Breast epithelium (tissue), 4 donors: ENCODE measurements at regions not wholly inside any gene's neighbourhood (a gene's known extent, or its start where the extent isn't known, plus 50 kb on each side); places are given as distances from the start of the nearest gene placed in this dataset.
A peak's percentile ranks its signal among the peaks of the same experiment; 100 is the strongest.

ENCODE experiments used
- DNase-seq, 2 donors: peaks; one replicate each; pipeline ENCODE4 v3.0.0-alpha.2; 2019; ENCODE audit warnings: low spot score in 2 of 2
- H3K27ac ChIP-seq, 2 donors: fragments of 200-600 bp; sonication (generic) in 1 of 2; one replicate each; pipeline ENCODE4 v1.5.1; 2016 to 2019; ENCODE audit warnings: mild to moderate bottlenecking in 1 of 2
- H3K27me3 ChIP-seq, 2 donors: fragments of 200-600 bp; sonication (generic) in 1 of 2; one replicate each; pipeline versions ENCODE4 v1.5.1 to v1.6.0; 2017 to 2019; ENCODE audit warnings: control low read depth in 1 of 2, mild to moderate bottlenecking in 1 of 2
- H3K36me3 ChIP-seq: fragments of 200-600 bp; one replicate; pipeline ENCODE4 v1.5.1; 2019
- H3K4me1 ChIP-seq, 2 donors: fragments of 200-600 bp; sonication (generic); one replicate each; pipeline ENCODE4 v1.5.1; 2016 to 2019; ENCODE audit warnings: control low read depth in 1 of 2
- H3K4me3 ChIP-seq, 3 donors: fragments of 200-600 bp; sonication (generic); 1 replicate in 2 of 3; 2 replicates in 1 of 3; pipeline ENCODE4 v1.5.1; 2016 to 2019; ENCODE audit warnings: mild to moderate bottlenecking in 3 of 3, moderate library complexity in 2 of 3
- H3K9me3 ChIP-seq, 2 donors: fragments of 200-600 bp; sonication (generic) in 1 of 2; one replicate each; pipeline ENCODE4 v1.5.1; 2016 to 2019; ENCODE audit warnings: control low read depth in 1 of 2
- POLR2A ChIP-seq: fragments of 450-650 bp; IDR thresholded peaks from one replicate; pipeline ENCODE4 v1.6.1; 2016; ENCODE audit warnings: antibody characterized with exemption, mild to moderate bottlenecking, moderate library complexity
- POLR2AphosphoS5 ChIP-seq, 3 donors: sonication (generic); formaldehyde crosslinking; IDR thresholded peaks; one replicate each; pipeline ENCODE4 v1.6.1; 2017; ENCODE audit warnings: antibody characterized with exemption in 3 of 3
- intact Hi-C: fragments of 100-400 bp; cut with DNase I; formaldehyde crosslinking; loops from one replicate; pipeline ENCODE4 v1.15.1; 2023; ENCODE audit warnings: low total_unique reads
- TF ChIP-seq, protein P1 (sequence below), 3 donors: fragments of 450-650 bp; IDR thresholded peaks; one replicate each; pipeline ENCODE4 v1.5.1; 2016 to 2017; ENCODE audit warnings: antibody characterized with exemption in 3 of 3, mild to moderate bottlenecking in 3 of 3, moderate library complexity in 3 of 3

DNA sequence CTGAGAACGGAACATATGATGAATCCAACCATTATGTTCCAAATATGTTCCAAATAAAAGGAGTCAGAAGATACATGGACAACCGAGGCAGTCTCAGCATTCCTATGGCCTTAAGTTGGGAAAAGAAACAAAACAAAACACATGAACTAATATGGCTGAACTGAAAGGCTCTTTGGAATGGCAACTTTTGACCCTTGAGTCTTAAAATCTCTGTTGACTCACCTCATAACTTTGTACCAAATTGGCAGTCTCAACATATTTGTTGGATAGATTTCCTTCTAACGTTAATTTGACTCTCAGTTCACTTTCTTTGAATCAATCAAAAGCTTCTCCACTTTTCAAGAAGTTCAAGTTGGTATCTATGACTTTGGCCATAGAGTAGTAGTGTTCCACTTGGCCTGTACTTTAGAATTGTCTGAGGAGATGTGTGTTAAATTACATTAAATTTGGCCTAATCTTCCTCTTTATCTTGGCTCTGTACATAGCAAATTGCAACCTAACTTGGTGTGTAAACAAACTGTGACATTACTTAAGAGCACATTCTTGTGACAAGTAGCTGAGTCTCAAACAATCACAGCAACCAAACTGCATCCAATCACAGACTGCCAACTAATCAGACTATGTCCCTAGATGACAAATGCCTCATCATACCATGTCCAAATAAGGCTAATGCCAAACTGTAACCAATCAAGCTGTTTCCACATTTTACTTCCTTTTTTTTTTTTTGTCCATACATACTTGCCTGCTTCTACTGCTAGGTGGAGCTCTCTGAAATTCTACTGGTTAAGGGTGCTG lies 208.8 kb downstream of the BMP2 start:
- Histone ChIP-seq H3K4me3 (no peak overlapping the region), H3K4me1 (no peaks in the 10 kb centered on the region), H3K9me3 (no peaks in the 10 kb centered on the region), H3K27me3 (no peaks in the 10 kb centered on the region), H3K36me3 (no peaks in the 10 kb centered on the region), H3K27ac (peak overlapping the region in 1 of 2 donors; percentile 27)
- intact Hi-C loops = no loop called here
- TF ChIP-seq, protein P1, sequence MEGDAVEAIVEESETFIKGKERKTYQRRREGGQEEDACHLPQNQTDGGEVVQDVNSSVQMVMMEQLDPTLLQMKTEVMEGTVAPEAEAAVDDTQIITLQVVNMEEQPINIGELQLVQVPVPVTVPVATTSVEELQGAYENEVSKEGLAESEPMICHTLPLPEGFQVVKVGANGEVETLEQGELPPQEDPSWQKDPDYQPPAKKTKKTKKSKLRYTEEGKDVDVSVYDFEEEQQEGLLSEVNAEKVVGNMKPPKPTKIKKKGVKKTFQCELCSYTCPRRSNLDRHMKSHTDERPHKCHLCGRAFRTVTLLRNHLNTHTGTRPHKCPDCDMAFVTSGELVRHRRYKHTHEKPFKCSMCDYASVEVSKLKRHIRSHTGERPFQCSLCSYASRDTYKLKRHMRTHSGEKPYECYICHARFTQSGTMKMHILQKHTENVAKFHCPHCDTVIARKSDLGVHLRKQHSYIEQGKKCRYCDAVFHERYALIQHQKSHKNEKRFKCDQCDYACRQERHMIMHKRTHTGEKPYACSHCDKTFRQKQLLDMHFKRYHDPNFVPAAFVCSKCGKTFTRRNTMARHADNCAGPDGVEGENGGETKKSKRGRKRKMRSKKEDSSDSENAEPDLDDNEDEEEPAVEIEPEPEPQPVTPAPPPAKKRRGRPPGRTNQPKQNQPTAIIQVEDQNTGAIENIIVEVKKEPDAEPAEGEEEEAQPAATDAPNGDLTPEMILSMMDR (IDR thresholded peaks at IDR 0.05) = no peak
- TF ChIP-seq POLR2A = no peak
- no peak for TF ChIP-seq POLR2AphosphoS5 (IDR thresholded peaks at IDR 0.05)
- DNase-seq = no peak

DNA sequence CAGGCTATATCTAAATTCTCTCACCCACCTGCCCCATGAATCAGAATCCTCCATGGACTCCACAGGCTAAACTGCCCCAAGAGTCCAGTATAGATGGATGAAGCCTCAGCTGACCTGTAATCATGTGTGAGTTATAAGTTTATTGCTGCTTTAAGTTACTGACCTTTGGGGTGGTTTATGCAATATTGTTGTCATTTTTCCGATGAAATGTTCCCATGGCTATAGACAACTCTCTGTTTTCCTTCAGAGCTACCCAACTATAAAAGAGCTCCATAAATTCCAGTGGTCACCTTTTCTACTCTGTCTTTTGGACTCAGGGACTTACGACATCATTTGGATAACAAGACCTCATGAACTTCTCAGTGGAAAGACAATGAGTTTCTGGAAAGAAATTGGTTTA lies 212.1 kb downstream of the BMP2 start:
- no peak for DNase-seq
- Histone ChIP-seq H3K36me3 (no peaks in the 10 kb centered on the region), H3K27ac (no peak overlapping the region), H3K4me1 (no peaks in the 10 kb centered on the region), H3K4me3 (no peak overlapping the region), H3K9me3 (no peaks in the 10 kb centered on the region), H3K27me3 (no peaks in the 10 kb centered on the region)
- intact Hi-C loops = no loop called here
- TF ChIP-seq POLR2A (no peak), POLR2AphosphoS5 (IDR thresholded peaks at IDR 0.05) (no peak)
- TF ChIP-seq, protein P1 (IDR thresholded peaks at IDR 0.05) = no peak

DNA sequence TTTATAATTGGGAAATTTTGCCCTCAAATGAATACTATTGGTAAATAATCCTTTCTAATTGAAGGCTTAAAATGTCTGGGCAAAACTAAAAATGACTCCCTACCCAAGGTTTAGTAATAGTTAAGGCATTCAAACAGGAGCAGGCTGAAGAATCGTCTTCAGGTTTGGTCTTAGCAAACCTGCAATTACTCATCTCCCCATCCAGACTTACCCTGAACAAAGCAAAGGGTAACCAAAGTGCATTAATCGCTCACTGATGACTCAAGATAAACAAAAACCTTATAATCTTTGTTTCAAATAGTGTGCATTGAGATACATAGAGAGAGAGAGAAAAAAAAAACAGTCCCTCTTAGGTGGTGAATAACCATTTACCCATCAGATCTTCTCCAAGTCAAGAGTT lies 225.5 kb downstream of the BMP2 start:
- no peaks in the 10 kb centered on the region for H3K27me3 ChIP-seq
- H3K4me3 ChIP-seq = no peak overlapping the region
- TF ChIP-seq, protein P1 (IDR thresholded peaks at IDR 0.05) = no peak
- no peaks in the 10 kb centered on the region for H3K36me3 ChIP-seq
- no peak overlapping the region for H3K27ac ChIP-seq
- H3K9me3 ChIP-seq = no peaks in the 10 kb centered on the region
- no peak for DNase-seq
- H3K4me1 ChIP-seq = no peaks in the 10 kb centered on the region
- intact Hi-C loops = no loop called here

DNA sequence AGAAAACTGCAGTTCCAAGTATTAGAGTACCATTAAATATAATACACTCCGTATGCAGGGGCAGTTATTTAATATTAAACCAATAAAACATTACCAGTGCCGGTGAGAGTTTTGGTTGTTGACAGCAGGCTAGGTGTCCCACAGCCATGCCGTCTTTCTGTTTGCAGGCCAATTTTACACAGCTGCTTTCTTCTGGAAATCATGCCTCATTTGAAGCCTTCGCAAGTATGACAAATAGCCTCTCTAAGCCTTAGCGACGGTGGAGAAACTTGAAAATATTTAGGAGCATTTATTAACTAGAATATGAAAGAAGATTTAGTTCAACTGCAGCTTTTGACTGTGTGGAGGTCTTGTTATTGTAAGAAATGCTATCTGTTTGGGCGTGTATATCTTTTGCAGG lies 226.0 kb downstream of the BMP2 start:
- TF ChIP-seq, protein P1 (IDR thresholded peaks at IDR 0.05) = no peak
- TF ChIP-seq POLR2A (no peak), POLR2AphosphoS5 (IDR thresholded peaks at IDR 0.05) (no peak)
- H3K27ac ChIP-seq = no peak overlapping the region
- no peaks in the 10 kb centered on the region for H3K4me1 ChIP-seq
- no peaks in the 10 kb centered on the region for H3K27me3 ChIP-seq
- no peak for DNase-seq
- no peaks in the 10 kb centered on the region for H3K9me3 ChIP-seq
- no peaks in the 10 kb centered on the region for H3K36me3 ChIP-seq
- intact Hi-C loops = no loop called here
- H3K4me3 ChIP-seq = no peak overlapping the region

DNA sequence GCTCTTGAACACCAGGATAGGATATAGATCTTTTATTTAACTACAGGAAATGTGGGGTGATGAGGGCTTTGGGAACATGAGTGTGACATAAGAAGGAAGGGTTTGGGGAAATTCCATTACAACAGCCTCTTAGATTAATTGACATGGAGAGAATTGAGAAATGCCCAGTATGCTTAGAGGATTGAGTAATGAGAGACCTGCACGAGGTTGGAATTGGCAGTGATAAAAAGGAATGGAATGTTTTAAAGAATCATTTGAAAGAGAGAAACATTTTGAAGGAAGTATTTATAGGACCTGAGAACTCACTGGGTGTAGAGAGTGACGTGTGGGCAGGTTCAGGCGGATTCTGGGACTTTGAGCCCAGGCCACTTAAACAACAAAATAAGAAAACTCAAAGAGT lies 227.0 kb downstream of the BMP2 start:
- Histone ChIP-seq H3K36me3 (no peaks in the 10 kb centered on the region), H3K9me3 (no peaks in the 10 kb centered on the region), H3K27ac (no peak overlapping the region), H3K27me3 (no peaks in the 10 kb centered on the region), H3K4me1 (no peaks in the 10 kb centered on the region), H3K4me3 (no peak overlapping the region)
- TF ChIP-seq, protein P1 (IDR thresholded peaks at IDR 0.05) = no peak
- TF ChIP-seq POLR2AphosphoS5 (IDR thresholded peaks at IDR 0.05) (no peak), POLR2A (no peak)
- intact Hi-C loops = no loop called here
- no peak for DNase-seq
